ENCODE measurements at regions not wholly inside any gene's neighbourhood (a gene's known extent, or its start where the extent isn't known, plus 50 kb on each side); places are given as distances from the start of the nearest gene placed in this dataset.
"Not testable (repeated sequence)": the region's sequence is repeated elsewhere in the genome, so short reads cannot be mapped to it uniquely, and the experiment has no call there.

- no peak for DNase-seq
Measured at GRCh38 chr10:9010093-9010492, 955.6 kb downstream of the GATA3 start.

- DNase-seq = no peak
Measured at GRCh38 chr10:9010931-9011670, 956.6 kb downstream of the GATA3 start.

GRCh38 chr10:9012312-9012711, 957.8 kb downstream of the GATA3 start:
- DNase-seq = no peak

GRCh38 chr10:9015005-9015404, 960.5 kb downstream of the GATA3 start:
- no peak for DNase-seq

- DNase-seq = no peak
Measured at GRCh38 chr10:9015447-9015846, 961.0 kb downstream of the GATA3 start.

- no peak for DNase-seq
Measured at GRCh38 chr10:9016930-9017329, 962.4 kb downstream of the GATA3 start.

- DNase-seq = no peak
Measured at GRCh38 chr10:9018195-9019173, 964.0 kb downstream of the GATA3 start.

- DNase-seq = no peak
Measured at GRCh38 chr10:9023206-9023605, 968.7 kb downstream of the GATA3 start.

GRCh38 chr10:9024210-9024609, 969.7 kb downstream of the GATA3 start:
- DNase-seq = no peak

- DNase-seq = no peak
Measured at GRCh38 chr10:9028231-9028630, 973.7 kb downstream of the GATA3 start.

- no peak for DNase-seq
Measured at GRCh38 chr10:9035355-9035754, 980.9 kb downstream of the GATA3 start.

GRCh38 chr10:9036711-9037204, 982.3 kb downstream of the GATA3 start:
- no peak for DNase-seq

- no peak for DNase-seq
Measured at GRCh38 chr10:9038146-9038714, 983.7 kb downstream of the GATA3 start.

GRCh38 chr10:9043466-9043865, 989.0 kb downstream of the GATA3 start:
- DNase-seq = no peak

- DNase-seq = no peak
Measured at GRCh38 chr10:9045311-9045710, 990.8 kb downstream of the GATA3 start.

GRCh38 chr10:9051328-9051974, 997.0 kb downstream of the GATA3 start:
- no peak for DNase-seq

- no peak for DNase-seq
Measured at GRCh38 chr10:9052767-9053166, 998.3 kb downstream of the GATA3 start.

- DNase-seq = no peak
Measured at GRCh38 chr10:9056521-9056920, 1002.0 kb downstream of the GATA3 start.

GRCh38 chr10:9057293-9057692, 1002.8 kb downstream of the GATA3 start:
- not testable (repeated sequence) for DNase-seq

- no peak for DNase-seq
Measured at GRCh38 chr10:9060314-9060713, 1005.8 kb downstream of the GATA3 start.

- DNase-seq = no peak
Measured at GRCh38 chr10:9061871-9062270, 1007.4 kb downstream of the GATA3 start.

- DNase-seq = no peak
Measured at GRCh38 chr10:9066152-9066551, 1011.7 kb downstream of the GATA3 start.

GRCh38 chr10:9068003-9068402, 1013.5 kb downstream of the GATA3 start:
- no peak for DNase-seq
